Pancreas (tissue), 10 donors: ENCODE measurements at regions not wholly inside any gene's neighbourhood (a gene's known extent, or its start where the extent isn't known, plus 50 kb on each side); places are given as distances from the start of the nearest gene placed in this dataset.

Source experiments
- ATAC-seq, 4 donors: fragments of 200-7000 bp; cut with Tn5 transposase; one replicate each; pipeline versions ENCODE4 v1.8.0 to v1.9.1; 2020; ENCODE audit warnings: mild to moderate bottlenecking in 4 of 4, moderate library complexity in 4 of 4
- DNase-seq, 6 donors: peaks; one replicate each; pipeline ENCODE4 v3.0.0-alpha.2; 2020
- FAIRE-seq: peaks from 2 replicates; lab custom pipeline; 2012; peaks lifted over from hg19 to GRCh38; lab: Jason Lieb, UNC
- H3K27ac ChIP-seq, 4 donors: fragments of 200-600 bp; sonication (generic); 1 replicate in 3 of 4; 2 replicates in 1 of 4; pipeline versions ENCODE4 v1.5.0 to v1.8.0; 2020
- H3K27me3 ChIP-seq, 4 donors: fragments of 200-600 bp; one replicate each; pipeline ENCODE4 v1.8.0; 2021
- H3K36me3 ChIP-seq, 3 donors: fragments of 200-600 bp; sonication (generic) in 1 of 3; one replicate each; pipeline versions ENCODE4 v1.5.0 to v1.8.0; 2020 to 2021
- H3K4me1 ChIP-seq, 3 donors: fragments of 200-600 bp; one replicate each; pipeline ENCODE4 v1.8.0; 2021
- H3K4me3 ChIP-seq, 4 donors: fragments of 200-600 bp; sonication (generic) in 2 of 4; one replicate each; pipeline versions ENCODE4 v1.5.0 to v1.8.0; 2020 to 2021
- H3K9me3 ChIP-seq, 4 donors: fragments of 200-600 bp; one replicate each; pipeline ENCODE4 v1.8.0; 2021
- CTCF ChIP-seq, 4 donors: fragments of 200-600 bp; sonication (generic) in 3 of 4; IDR thresholded peaks; one replicate each; pipeline versions ENCODE4 v1.5.0 to v1.8.0; 2021; ENCODE audit warnings: antibody characterized with exemption in 4 of 4
- WGBS, 2 donors: extraction: QIAGEN DNeasy Blood & Tissue Kit; methylation state at CpG; one replicate each; pipeline ENCODE4 v1.1.7; 2013; 5-methylcytosine and 5-hydroxymethylcytosine counted together
- intact Hi-C, 3 donors: fragments of 100-400 bp; cut with DNase I; formaldehyde crosslinking; loops; one replicate each; pipeline versions ENCODE4 v1.11.1 to v1.14.2; 2022
- donor health status: healthy with polysubstance abuse.
- donor health status: DM: no; HTN: no; CAD: no; lungs with moderate emphysema.
- donor health status: DM: no; HTN: no; CAD: no.
- donor health status: control.
- donor health status: control.
- donor health status: Bipolar disorder and iron deficiency.
- donor health status: DM: yes; HTN: yes; CAD: no.
- donor health status: DM: no; HTN: no; CAD: no.
- donor health status: DM: no; HTN: no; CAD: no.
- donor health status: DM: yes; HTN: yes; CAD: no.

DNA sequence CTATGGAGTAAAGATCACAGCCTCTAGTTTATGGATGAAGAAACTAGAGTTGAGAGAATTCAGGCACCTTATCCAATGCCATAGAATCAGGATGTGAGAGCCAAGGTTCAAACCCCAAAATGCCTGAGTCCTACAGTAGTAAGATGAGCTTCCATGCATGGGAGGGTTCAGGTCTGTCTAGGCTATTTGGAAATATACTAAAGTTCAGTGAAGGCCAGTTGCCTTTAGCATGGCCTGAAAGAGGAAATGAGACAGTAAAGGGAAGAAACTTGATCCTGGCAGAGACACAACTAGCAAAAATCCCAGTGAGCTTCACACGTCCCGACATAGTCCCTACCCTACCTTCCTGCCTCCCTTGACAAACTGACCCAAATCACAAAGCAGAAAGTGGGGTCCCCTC lies 317.0 kb downstream of the RASEF start:
- FAIRE-seq = no peak
- WGBS, 2 donors = 77 to 84% methylated on average over 2 of the region's 2 CpGs
- Histone ChIP-seq H3K4me1 (no peaks in the 10 kb centered on the region), H3K27me3 (no peaks in the 10 kb centered on the region), H3K9me3 (no peaks in the 10 kb centered on the region), H3K27ac (no peak overlapping the region), H3K4me3 (no peak overlapping the region), H3K36me3 (no peaks in the 10 kb centered on the region)
- TF ChIP-seq CTCF (IDR thresholded peaks at IDR 0.05) = no peak
- no peak for ATAC-seq
- intact Hi-C loops = no loop called here
- DNase-seq = no peak

DNA sequence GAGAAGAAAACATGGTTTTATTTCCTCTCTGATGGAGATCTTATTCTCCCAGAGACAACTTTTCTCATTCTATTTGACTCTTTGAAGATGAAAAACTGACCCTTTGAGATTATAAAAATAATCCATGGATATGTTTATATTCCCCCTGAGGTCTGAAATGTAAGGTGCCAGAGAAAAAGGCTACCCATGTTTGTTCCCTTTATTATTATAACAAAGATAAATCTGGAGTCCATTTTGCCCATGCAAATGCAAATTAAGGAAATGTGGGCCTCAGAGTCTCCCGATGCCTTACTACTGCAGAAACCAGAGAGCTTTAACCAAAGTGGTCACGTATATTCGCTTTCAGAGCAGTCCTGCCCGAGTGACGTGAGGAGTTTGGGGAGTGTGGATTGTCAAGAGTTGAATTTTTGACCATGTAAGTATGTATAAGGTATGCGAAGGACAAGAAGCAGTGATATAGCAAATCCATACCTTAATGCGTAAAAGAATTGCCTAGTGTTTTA lies 312.5 kb downstream of the RASEF start:
- Histone ChIP-seq H3K27me3 (no peaks in the 10 kb centered on the region), H3K27ac (no peak overlapping the region), H3K36me3 (no peaks in the 10 kb centered on the region), H3K4me3 (no peak overlapping the region), H3K4me1 (no peaks in the 10 kb centered on the region), H3K9me3 (no peaks in the 10 kb centered on the region)
- no peak for DNase-seq
- intact Hi-C loops = no loop called here
- ATAC-seq = no peak
- no peak for FAIRE-seq
- TF ChIP-seq CTCF (IDR thresholded peaks at IDR 0.05) = no peak
- 73 to 76% methylated on average over 7 of the region's 7 CpGs for WGBS, 2 donors

DNA sequence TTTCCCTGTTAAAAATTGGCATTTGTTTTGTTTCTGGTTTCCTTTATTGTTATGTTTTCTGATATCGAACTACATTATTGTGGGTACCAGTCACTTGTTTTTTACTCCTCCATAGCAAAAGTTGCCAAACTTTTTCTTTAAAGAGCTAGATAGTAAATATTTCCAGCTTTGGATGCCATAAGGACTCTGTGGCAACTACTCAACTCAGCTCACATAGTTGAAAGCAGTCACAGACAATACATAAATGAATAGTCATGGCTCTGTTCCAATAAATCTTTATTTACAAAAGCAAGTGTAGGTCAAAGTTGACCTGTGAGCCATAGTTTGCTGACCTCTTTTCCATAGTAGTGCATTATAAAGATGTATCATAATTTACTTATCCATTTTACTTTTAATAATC lies 305.0 kb downstream of the RASEF start:
- Histone ChIP-seq H3K4me1 (no peaks in the 10 kb centered on the region), H3K9me3 (no peaks in the 10 kb centered on the region), H3K36me3 (no peaks in the 10 kb centered on the region), H3K4me3 (no peak overlapping the region), H3K27ac (no peak overlapping the region), H3K27me3 (no peaks in the 10 kb centered on the region)
- TF ChIP-seq CTCF (IDR thresholded peaks at IDR 0.05) = no peak
- no peak for ATAC-seq
- intact Hi-C loops = no loop called here
- WGBS, 2 donors = 33 to 37% methylated on average over 1 of the region's 1 CpG
- no peak for FAIRE-seq
- DNase-seq = no peak

DNA sequence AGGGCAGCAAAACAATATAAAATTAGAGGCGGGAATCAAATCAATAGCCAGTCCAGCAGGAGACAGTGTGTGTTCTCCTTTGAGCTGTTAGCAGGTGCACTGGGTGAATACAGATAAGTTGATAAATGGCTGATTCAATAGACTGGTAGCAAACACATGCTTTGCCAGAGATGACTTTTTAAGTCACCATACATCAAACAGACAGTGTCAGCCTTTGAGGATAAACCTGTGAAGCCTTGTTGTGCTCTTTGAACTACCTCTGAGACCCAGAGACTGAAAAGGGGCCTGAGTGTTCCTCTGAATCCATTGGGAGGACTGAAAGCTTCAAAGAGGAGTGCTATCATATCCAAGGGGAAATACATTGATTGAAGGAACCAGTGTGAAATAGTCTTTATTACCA lies 301.9 kb downstream of the RASEF start:
- H3K27ac ChIP-seq = no peak overlapping the region
- WGBS, 2 donors = 28 to 33% methylated on average over 1 of the region's 1 CpG
- ATAC-seq = no peak
- no peak overlapping the region for H3K4me3 ChIP-seq
- H3K4me1 ChIP-seq = no peaks in the 10 kb centered on the region
- FAIRE-seq = no peak
- H3K9me3 ChIP-seq = no peaks in the 10 kb centered on the region
- H3K27me3 ChIP-seq = no peaks in the 10 kb centered on the region
- no peaks in the 10 kb centered on the region for H3K36me3 ChIP-seq
- no peak for TF ChIP-seq CTCF (IDR thresholded peaks at IDR 0.05)
- no peak for DNase-seq
- intact Hi-C loops = no loop called here

- DNase-seq (no peak), FAIRE-seq (no peak), ATAC-seq (no peak)
- intact Hi-C loops = no loop called here
- no peaks in the 10 kb centered on the region for H3K27me3 ChIP-seq
- no peaks in the 10 kb centered on the region for H3K9me3 ChIP-seq
- H3K36me3 ChIP-seq = no peaks in the 10 kb centered on the region
- 85 to 88% methylated on average over 3 of the region's 3 CpGs for WGBS, 2 donors
- no peaks in the 10 kb centered on the region for H3K4me1 ChIP-seq
- H3K27ac ChIP-seq = no peak overlapping the region
- H3K4me3 ChIP-seq = no peak overlapping the region
- no peak for TF ChIP-seq CTCF (IDR thresholded peaks at IDR 0.05)
These were observed 301.0 kb downstream of the RASEF start for GRCh38 chr9:82761956-82762355.
